Heart right ventricle (tissue), 16 donors: ENCODE measurements at regions not wholly inside any gene's neighbourhood (a gene's known extent, or its start where the extent isn't known, plus 50 kb on each side); places are given as distances from the start of the nearest gene placed in this dataset.

ENCODE experiments used
- ATAC-seq, 8 donors: fragments of 200-7000 bp; cut with Tn5 transposase; one replicate each; pipeline ENCODE4 v1.9.1; 2020; ENCODE audit warnings: mild to moderate bottlenecking in 8 of 8, moderate library complexity in 8 of 8, moderate number of reproducible peaks in 1 of 8
- DNase-seq, 2 donors: peaks; one replicate each; pipeline ENCODE4 v3.0.0-alpha.2; 2020
- H3K27ac ChIP-seq, 10 donors: fragments of 200-600 bp; sonication (generic) in 2 of 10; one replicate each; pipeline versions ENCODE4 v1.5.0 to v1.8.0; 2020 to 2022; ENCODE audit warnings: mild to moderate bottlenecking in 3 of 10
- H3K27me3 ChIP-seq, 7 donors: fragments of 200-600 bp; one replicate each; pipeline ENCODE4 v1.8.0; 2021 to 2022; ENCODE audit warnings: mild to moderate bottlenecking in 2 of 7
- H3K36me3 ChIP-seq, 9 donors: fragments of 200-600 bp; sonication (generic) in 1 of 9; one replicate each; pipeline versions ENCODE4 v1.5.0 to v1.8.0; 2020 to 2022; ENCODE audit warnings: mild to moderate bottlenecking in 2 of 9
- H3K4me1 ChIP-seq, 9 donors: fragments of 200-600 bp; sonication (generic) in 1 of 9; one replicate each; pipeline versions ENCODE4 v1.5.0 to v1.8.0; 2020 to 2022; ENCODE audit warnings: mild to moderate bottlenecking in 4 of 9
- H3K4me3 ChIP-seq, 10 donors: fragments of 200-600 bp; sonication (generic) in 2 of 10; one replicate each; pipeline versions ENCODE4 v1.5.0 to v1.8.0; 2020 to 2022; ENCODE audit warnings: mild to moderate bottlenecking in 7 of 10, moderate library complexity in 2 of 10
- H3K9me3 ChIP-seq, 11 donors: fragments of 200-600 bp in 10 of 11; sonication (generic) in 2 of 11; one replicate each; pipeline versions ENCODE4 v1.5.0 to v1.8.0; 2013 to 2022; ENCODE audit warnings: mild to moderate bottlenecking in 2 of 11, control low read depth in 1 of 11, moderate library complexity in 1 of 11
- CTCF ChIP-seq, 9 donors: fragments of 200-600 bp; sonication (generic) in 2 of 9; IDR thresholded peaks; one replicate each; pipeline versions ENCODE4 v1.5.0 to v1.8.0; 2021 to 2022; ENCODE audit warnings: antibody characterized with exemption in 9 of 9, mild to moderate bottlenecking in 5 of 9, moderate library complexity in 1 of 9
- WGBS, 2 donors: extraction: QIAGEN DNeasy Blood & Tissue Kit; methylation state at CpG; one replicate each; pipeline ENCODE4 v1.1.7; 2013; ENCODE audit warnings: inconsistent platforms in 1 of 2; 5-methylcytosine and 5-hydroxymethylcytosine counted together
- intact Hi-C, 10 donors: fragments of 100-400 bp; cut with DNase I; formaldehyde crosslinking; loops; one replicate each; pipeline versions ENCODE4 v1.11.1 to v1.14.2; 2022
- donor health status: Arrhythmogenic right ventricular cardiomyopathy.
- donor health status: ischemic (EF 13 %, LVEDD 7.1; RV severe dilation, severe dysfunction).
- donor health status: healthy with polysubstance abuse.
- donor health status: DM: no; HTN: yes; CAD: no.
- donor health status: DM: no; HTN: no; CAD: no.
- donor health status: ischemic (EF 25% LVEDD 6.9; RV normal size, moderate dysfunction).
- donor health status: ischemic (EF 25% LVEDD 5.7; RV mildly dilated, moderate dysfunction).
- donor health status: healthy.
- donor health status: DM: yes; HTN: yes; CAD: no.
- donor health status: Ischemic cardiomyopathy.
- donor health status: ischemic (EF 35%, LVEDD 5.7; RV mildly dilated, moderate dysfunction).
- donor health status: nonischemic (EF 11% LVEDD 7.7; RV severe dilation, severe dysfunction).
- donor health status: DM: yes; HTN: yes; CAD: no.
- donor health status: PGD.
- donor health status: ischemic (EF 29% LVEDD 5.4; RV normal size, mild dysfunction).
- donor health status: nonischemic (EF 23%, LVEDD 6.1; RV moderate dilation, normal function).

DNA sequence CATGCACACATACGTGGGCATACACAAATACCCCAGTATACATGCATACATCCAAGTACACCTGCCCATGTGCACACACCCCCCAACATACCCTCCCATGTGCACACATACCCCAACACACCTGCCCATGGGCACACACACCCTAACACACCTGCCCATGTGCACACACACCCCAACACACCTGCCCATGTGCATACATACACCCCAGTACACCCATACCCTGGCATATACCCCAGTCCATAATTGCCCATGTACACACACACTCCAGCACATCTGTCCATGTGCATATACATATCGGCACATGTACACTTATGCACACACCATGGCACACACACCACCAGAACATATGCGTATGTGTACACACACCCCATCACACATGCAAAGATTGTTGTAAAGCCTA is 475.2 kb downstream of the PREX1 start:
- ATAC-seq (peak in 1 of 8 donors; percentile 34), DNase-seq (no peak)
- no peak overlapping the region for H3K27ac ChIP-seq
- peaks cover 0 to 6% (median 0%) of the 10 kb centered on the region in 9 donors for H3K4me1 ChIP-seq
- no peak for TF ChIP-seq CTCF (IDR thresholded peaks at IDR 0.05)
- WGBS, 2 donors: 94 to 96% methylated on average over 3 of the region's 3 CpGs
- no peaks in the 10 kb centered on the region for H3K27me3 ChIP-seq
- intact Hi-C loops: no loop called here
- peaks cover 0 to 22% (median 2%) of the 10 kb centered on the region in 11 donors for H3K9me3 ChIP-seq
- no peaks in the 10 kb centered on the region for H3K36me3 ChIP-seq
- H3K4me3 ChIP-seq: no peak overlapping the region

- intact Hi-C loops: no loop called here
- Histone ChIP-seq H3K36me3 (no peaks in the 10 kb centered on the region), H3K27me3 (no peaks in the 10 kb centered on the region), H3K9me3 (peaks cover 0 to 27% (median 3%) of the 10 kb centered on the region in 11 donors), H3K4me3 (no peak overlapping the region), H3K4me1 (peaks cover 0 to 6% (median 0%) of the 10 kb centered on the region in 9 donors), H3K27ac (no peak overlapping the region)
- 75 to 87% methylated on average over 2 of the region's 2 CpGs for WGBS, 2 donors
- DNase-seq: no peak
- ATAC-seq: no peak
- no peak for TF ChIP-seq CTCF (IDR thresholded peaks at IDR 0.05)
Measured at GRCh38 chr20:48352042-48352441, 475.8 kb downstream of the PREX1 start.

GRCh38 chr20:48350313-48350988 is 477.3 kb downstream of the PREX1 start:
- Histone ChIP-seq H3K4me3 (no peak overlapping the region), H3K9me3 (peaks cover 0 to 27% (median 3%) of the 10 kb centered on the region in 11 donors), H3K27me3 (no peaks in the 10 kb centered on the region), H3K4me1 (peaks cover 0 to 6% (median 0%) of the 10 kb centered on the region in 9 donors), H3K36me3 (no peaks in the 10 kb centered on the region), H3K27ac (no peak overlapping the region)
- 68 to 87% methylated on average over 5 of the region's 5 CpGs for WGBS, 2 donors
- peak in 7 of 9 donors; percentile 5 to 33 (median 13) for TF ChIP-seq CTCF (IDR thresholded peaks at IDR 0.05)
- intact Hi-C loops: no loop called here
- DNase-seq (no peak), ATAC-seq (no peak)

GRCh38 chr20:48349656-48350055 is 478.1 kb downstream of the PREX1 start:
- intact Hi-C loops: no loop called here
- 69 to 74% methylated on average over 4 of the region's 4 CpGs for WGBS, 2 donors

More at GRCh38 chr20:48349656-48350055, 478.1 kb downstream of the PREX1 start:
- no peaks in the 10 kb centered on the region for H3K36me3 ChIP-seq
- peaks cover 0 to 7% (median 0%) of the 10 kb centered on the region in 7 donors for H3K27me3 ChIP-seq
- H3K9me3 ChIP-seq: peaks cover 0 to 24% (median 3%) of the 10 kb centered on the region in 11 donors
- DNase-seq: no peak
- no peak for ATAC-seq
- H3K4me1 ChIP-seq: peaks cover 0 to 6% (median 0%) of the 10 kb centered on the region in 9 donors
- no peak overlapping the region for H3K27ac ChIP-seq
- no peak overlapping the region for H3K4me3 ChIP-seq
- no peak for TF ChIP-seq CTCF (IDR thresholded peaks at IDR 0.05)
